ENCODE measurements at regions not wholly inside any gene's neighbourhood (a gene's known extent, or its start where the extent isn't known, plus 50 kb on each side); places are given as distances from the start of the nearest gene placed in this dataset.

DNA sequence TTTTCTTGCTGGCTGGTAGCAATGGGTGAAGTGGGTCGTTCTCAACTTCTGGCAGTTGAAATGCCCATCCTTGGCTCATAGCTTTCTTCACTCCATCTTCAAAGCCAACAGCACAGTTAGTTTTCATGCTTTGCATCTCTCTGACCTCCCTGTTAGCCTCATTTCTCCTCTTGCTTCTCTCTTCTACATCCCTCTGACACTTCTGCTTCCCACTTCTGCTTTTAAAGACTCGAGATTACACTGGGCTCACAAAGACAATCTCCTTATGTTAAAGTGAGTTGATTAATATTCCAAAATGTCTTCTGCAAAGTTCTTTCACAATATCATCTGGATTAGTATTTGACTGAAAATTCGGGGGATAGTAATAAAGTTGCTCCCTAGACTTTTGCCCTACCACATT, 684.8 kb upstream of the CCNG1 start:
- TF ChIP-seq ELF4 (IDR thresholded peaks at IDR 0.05) (no peak), TARDBP (IDR thresholded peaks at IDR 0.05) (no peak), SP1 (IDR thresholded peaks at IDR 0.05) (no peak), FOXM1 (IDR thresholded peaks at IDR 0.05; ENCODE audit: borderline replicate concordance) (no peak), L3MBTL2 (conservative IDR thresholded peaks at IDR 0.05) (no peak), FOXA1 (IDR thresholded peaks at IDR 0.05) (no peak), FOXK2 (IDR thresholded peaks at IDR 0.05) (no peak), NFRKB (IDR thresholded peaks at IDR 0.05) (no peak), ARNT (IDR thresholded peaks at IDR 0.05) (no peak)

DNA sequence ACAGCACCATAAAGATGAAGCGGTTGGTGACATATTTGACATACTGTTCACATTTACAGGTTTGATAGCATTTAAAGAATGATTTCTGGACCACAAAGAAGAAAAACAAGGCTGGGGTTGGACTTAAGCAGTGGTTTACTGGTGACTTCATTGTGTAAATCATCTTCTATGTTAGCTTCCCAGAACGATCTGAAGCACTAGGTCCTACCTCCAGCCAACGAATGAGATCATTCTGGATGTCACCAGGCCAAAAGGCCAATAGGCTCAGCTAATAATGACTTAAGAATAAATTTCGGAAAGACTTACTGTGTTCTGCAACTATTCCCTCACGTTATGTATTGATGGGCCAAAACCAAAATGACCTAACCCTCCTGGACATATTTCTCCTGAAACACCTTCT, 675.3 kb upstream of the CCNG1 start:
- no peak for TF ChIP-seq ZNF384 (IDR thresholded peaks at IDR 0.05)
- TF ChIP-seq ARNT (IDR thresholded peaks at IDR 0.05): no peak
- TF ChIP-seq, protein P1, sequence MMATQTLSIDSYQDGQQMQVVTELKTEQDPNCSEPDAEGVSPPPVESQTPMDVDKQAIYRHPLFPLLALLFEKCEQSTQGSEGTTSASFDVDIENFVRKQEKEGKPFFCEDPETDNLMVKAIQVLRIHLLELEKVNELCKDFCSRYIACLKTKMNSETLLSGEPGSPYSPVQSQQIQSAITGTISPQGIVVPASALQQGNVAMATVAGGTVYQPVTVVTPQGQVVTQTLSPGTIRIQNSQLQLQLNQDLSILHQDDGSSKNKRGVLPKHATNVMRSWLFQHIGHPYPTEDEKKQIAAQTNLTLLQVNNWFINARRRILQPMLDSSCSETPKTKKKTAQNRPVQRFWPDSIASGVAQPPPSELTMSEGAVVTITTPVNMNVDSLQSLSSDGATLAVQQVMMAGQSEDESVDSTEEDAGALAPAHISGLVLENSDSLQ (IDR thresholded peaks at IDR 0.05): no peak
- TF ChIP-seq FOXA1 (IDR thresholded peaks at IDR 0.05): no peak
- TF ChIP-seq HDGF (IDR thresholded peaks at IDR 0.05; ENCODE audit: borderline replicate concordance): no peak
- no peak for TF ChIP-seq SP1 (IDR thresholded peaks at IDR 0.05)
- TF ChIP-seq FOXK2 (IDR thresholded peaks at IDR 0.05): no peak
- no peak for TF ChIP-seq CTBP1 (IDR thresholded peaks at IDR 0.05; ENCODE audit: borderline replicate concordance)
- no peak for TF ChIP-seq FOXM1 (IDR thresholded peaks at IDR 0.05; ENCODE audit: borderline replicate concordance)
- TF ChIP-seq TARDBP (IDR thresholded peaks at IDR 0.05): no peak
- DNase-seq (ENCODE audit: extremely low spot score): no peak
- ChIA-PET POLR2A (no interaction called here), CTCF (no interaction called here)

More for the DNA sequence above, 684.8 kb upstream of the CCNG1 start:
- ChIA-PET CTCF (no interaction called here), POLR2A (no interaction called here)
- DNase-seq (ENCODE audit: extremely low spot score): no peak

DNA sequence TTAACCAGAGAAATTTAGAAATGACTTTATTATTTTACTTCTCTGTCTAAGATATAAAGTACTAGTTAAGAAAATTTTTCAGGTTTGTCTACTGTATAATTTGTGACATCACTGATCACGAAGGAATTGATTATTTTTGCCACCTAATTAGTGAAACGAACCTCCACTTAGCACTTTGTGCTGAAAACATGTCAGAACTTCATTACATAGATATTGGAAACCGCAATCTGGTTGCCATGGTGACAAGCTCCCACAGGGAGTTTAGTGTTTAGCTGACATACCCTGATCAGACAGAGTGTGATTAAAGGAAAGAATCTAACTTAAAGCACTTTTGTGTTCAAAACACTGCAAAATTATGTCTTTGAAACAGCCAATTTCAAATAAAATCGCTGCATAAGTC, 668.4 kb upstream of the CCNG1 start:
- ChIA-PET CTCF (no interaction called here), POLR2A (no interaction called here)
- TF ChIP-seq, protein P1 (IDR thresholded peaks at IDR 0.05): no peak
- TF ChIP-seq HDGF (IDR thresholded peaks at IDR 0.05; ENCODE audit: borderline replicate concordance) (no peak), NFRKB (IDR thresholded peaks at IDR 0.05) (no peak), CTBP1 (IDR thresholded peaks at IDR 0.05; ENCODE audit: borderline replicate concordance) (no peak), LEF1 (IDR thresholded peaks at IDR 0.05; ENCODE audit: borderline replicate concordance) (no peak), ZNF384 (IDR thresholded peaks at IDR 0.05) (no peak), BHLHE40 (IDR thresholded peaks at IDR 0.05; ENCODE audit: borderline replicate concordance) (no peak), FOXK2 (IDR thresholded peaks at IDR 0.05) (no peak), ELF4 (IDR thresholded peaks at IDR 0.05) (no peak)
- DNase-seq (ENCODE audit: extremely low spot score): no peak

DNA sequence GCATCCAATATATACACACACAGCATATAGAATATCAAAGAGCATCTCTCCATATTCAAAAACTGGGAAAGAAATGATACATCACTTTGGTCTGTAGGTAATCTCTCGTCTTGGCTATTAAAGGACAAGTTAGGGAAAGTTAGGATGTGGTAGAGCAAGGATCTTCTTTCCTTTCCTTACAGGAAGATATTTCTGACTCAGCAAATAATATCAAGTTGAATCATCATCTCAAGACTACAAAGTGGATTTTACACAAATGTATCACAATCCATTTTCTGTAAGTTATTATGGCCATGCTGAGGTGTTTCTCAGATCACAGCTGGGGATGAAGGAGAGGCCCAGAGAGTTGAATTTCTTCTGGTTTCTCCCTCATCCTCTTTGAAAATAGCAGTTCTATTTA, 651.7 kb upstream of the CCNG1 start:
- DNase-seq (ENCODE audit: extremely low spot score): no peak
- CTCF ChIA-PET: interaction anchor here (0.6 kb wide), 1 partner anchor 935 kb away, joined by 3 read pairs; no protein-coding TSS in a partner anchor
- POLR2A ChIA-PET: no interaction called here
- TF ChIP-seq LEF1 (IDR thresholded peaks at IDR 0.05; ENCODE audit: borderline replicate concordance) (no peak), HDGF (IDR thresholded peaks at IDR 0.05; ENCODE audit: borderline replicate concordance) (no peak), SP1 (IDR thresholded peaks at IDR 0.05) (no peak), NFRKB (IDR thresholded peaks at IDR 0.05) (no peak), L3MBTL2 (conservative IDR thresholded peaks at IDR 0.05) (no peak), FOXM1 (IDR thresholded peaks at IDR 0.05; ENCODE audit: borderline replicate concordance) (no peak), CTBP1 (IDR thresholded peaks at IDR 0.05; ENCODE audit: borderline replicate concordance) (no peak), SUZ12 (IDR thresholded peaks at IDR 0.05) (no peak), FOXA1 (IDR thresholded peaks at IDR 0.05) (no peak), ZNF384 (IDR thresholded peaks at IDR 0.05) (no peak), FOXK2 (IDR thresholded peaks at IDR 0.05) (no peak), BHLHE40 (IDR thresholded peaks at IDR 0.05; ENCODE audit: borderline replicate concordance) (no peak)

DNA sequence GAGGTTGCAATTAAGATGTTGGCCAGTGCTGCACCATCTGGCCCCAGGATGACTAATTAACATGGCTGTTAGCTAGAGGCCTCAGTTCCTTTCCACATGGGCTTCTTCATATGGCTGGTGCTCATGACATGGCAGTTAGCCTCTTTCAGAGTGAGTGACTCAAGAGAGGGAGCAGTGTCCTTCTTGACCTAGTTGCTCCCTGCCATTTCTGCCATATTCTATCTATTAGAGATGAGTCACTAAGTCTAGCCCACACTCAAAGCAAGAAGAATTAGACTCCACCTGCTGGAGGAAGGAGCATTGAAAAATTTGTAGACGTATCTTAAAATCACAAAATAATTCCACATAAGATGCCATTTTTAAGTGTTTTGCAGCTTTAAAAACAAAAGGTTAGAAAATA, 651.2 kb upstream of the CCNG1 start:
- ChIA-PET POLR2A (no interaction called here), CTCF (interaction anchor here (0.6 kb wide), 1 partner anchor 935 kb away, joined by 3 read pairs; no protein-coding TSS in a partner anchor)
- TF ChIP-seq SUZ12 (IDR thresholded peaks at IDR 0.05): no peak
- TF ChIP-seq FOXM1 (IDR thresholded peaks at IDR 0.05; ENCODE audit: borderline replicate concordance): no peak
- no peak for TF ChIP-seq ELF4 (IDR thresholded peaks at IDR 0.05)
- TF ChIP-seq FOXK2 (IDR thresholded peaks at IDR 0.05): no peak
- TF ChIP-seq ZNF384 (IDR thresholded peaks at IDR 0.05): no peak
- TF ChIP-seq L3MBTL2 (conservative IDR thresholded peaks at IDR 0.05): no peak
- no peak for TF ChIP-seq ARNT (IDR thresholded peaks at IDR 0.05)
- no peak for TF ChIP-seq TARDBP (IDR thresholded peaks at IDR 0.05)
- no peak for TF ChIP-seq NFRKB (IDR thresholded peaks at IDR 0.05)
- TF ChIP-seq FOXA1 (IDR thresholded peaks at IDR 0.05): no peak
- TF ChIP-seq CTBP1 (IDR thresholded peaks at IDR 0.05; ENCODE audit: borderline replicate concordance): no peak
- TF ChIP-seq SP1 (IDR thresholded peaks at IDR 0.05): no peak
- TF ChIP-seq HDGF (IDR thresholded peaks at IDR 0.05; ENCODE audit: borderline replicate concordance): no peak
- TF ChIP-seq, protein P1 (IDR thresholded peaks at IDR 0.05): no peak
- no peak for TF ChIP-seq LEF1 (IDR thresholded peaks at IDR 0.05; ENCODE audit: borderline replicate concordance)
- no peak for TF ChIP-seq BHLHE40 (IDR thresholded peaks at IDR 0.05; ENCODE audit: borderline replicate concordance)
- DNase-seq (ENCODE audit: extremely low spot score): no peak

DNA sequence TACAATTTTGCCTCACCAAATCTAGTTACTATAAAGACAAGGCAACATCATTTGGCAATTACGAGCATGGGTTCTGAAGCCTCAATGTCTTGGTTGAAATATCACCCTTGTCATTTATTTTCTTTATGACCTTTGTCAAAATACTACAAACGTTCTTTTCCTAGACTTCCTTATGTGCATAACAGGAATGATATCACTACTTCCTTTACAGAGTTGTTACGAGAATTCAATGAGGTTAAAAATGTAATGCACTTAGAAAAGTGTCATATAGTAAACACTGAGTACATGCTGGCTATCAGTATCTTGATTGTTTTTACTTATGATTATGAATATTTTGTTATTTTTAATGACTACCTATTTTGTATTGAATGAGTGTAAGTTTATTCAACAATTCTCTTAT, 640.9 kb upstream of the CCNG1 start:
- TF ChIP-seq SP1 (IDR thresholded peaks at IDR 0.05) (no peak), HDGF (IDR thresholded peaks at IDR 0.05; ENCODE audit: borderline replicate concordance) (no peak), ZNF384 (IDR thresholded peaks at IDR 0.05) (no peak), BHLHE40 (IDR thresholded peaks at IDR 0.05; ENCODE audit: borderline replicate concordance) (no peak), NFRKB (IDR thresholded peaks at IDR 0.05) (no peak), L3MBTL2 (conservative IDR thresholded peaks at IDR 0.05) (no peak), FOXA1 (IDR thresholded peaks at IDR 0.05) (no peak), LEF1 (IDR thresholded peaks at IDR 0.05; ENCODE audit: borderline replicate concordance) (no peak), ELF4 (IDR thresholded peaks at IDR 0.05) (no peak)
- TF ChIP-seq, protein P1 (IDR thresholded peaks at IDR 0.05): no peak
- ChIA-PET POLR2A (no interaction called here), CTCF (no interaction called here)
- DNase-seq (ENCODE audit: extremely low spot score): no peak

Measured in HEK293T (cell line).